GM12878 (cell line): ENCODE measurements at regions not wholly inside any gene's neighbourhood (a gene's known extent, or its start where the extent isn't known, plus 50 kb on each side); places are given as distances from the start of the nearest gene placed in this dataset.

Source experiments
- ATAC-seq: fragments of 200-7000 bp; cut with Tn5 transposase; 3 replicates; pipeline ENCODE4 v1.9.1; 2020; ENCODE audit warnings: mild to moderate bottlenecking, moderate library complexity
- BruUV-seq: library from RNA; stranded (reverse); fragments of 400-500 nt; replicated peaks from 2 replicates; lab custom pipeline; 2021; lab: Mats Ljungman, UMichigan
- CTCF ChIA-PET: fragments of 300-600 bp; sonication (Branson Sonifier 250); formaldehyde crosslinking; extraction: SDS; loops from one replicate; lab custom pipeline; 2021; ENCODE audit warnings: inconsistent platforms; lab: Yijun Ruan, JAX
- POLR2A ChIA-PET: fragments of 350-600 bp; formaldehyde crosslinking; extraction: SDS; loops from one replicate; lab custom pipeline; 2021; ENCODE audit warnings: inconsistent platforms; lab: Charles Lee
- RAD21 ChIA-PET: fragments of 300-600 bp; sonication (Branson Sonifier 250); formaldehyde crosslinking; loops from one replicate; lab custom pipeline; 2023; ENCODE audit warnings: antibody characterized with exemption; ENCODE audit not compliant: unreplicated experiment; lab: Charles Lee
- SMC1A ChIA-PET: fragments of 300-600 bp; sonication (Branson Sonifier 250); formaldehyde crosslinking; loops from one replicate; lab custom pipeline; 2023; ENCODE audit not compliant: unreplicated experiment, uncharacterized antibody; lab: Charles Lee
- DNase-seq: peaks from one replicate; pipeline ENCODE4 v3.0.0-alpha.2; 2011; ENCODE audit warnings: low read depth, low spot score
- FAIRE-seq: peaks from 3 replicates; lab custom pipeline; 2011; peaks lifted over from hg19 to GRCh38; lab: Jason Lieb, UNC
- H2AFZ ChIP-seq: 2 replicates; pipeline ENCODE4 v1.6.0; 2011; ENCODE audit warnings: low read depth, low read length, control low read depth; ENCODE audit not compliant: control insufficient read depth
- H3K27ac ChIP-seq: 2 replicates; pipeline ENCODE4 v1.5.1; 2011; ENCODE audit warnings: control low read depth; ENCODE audit not compliant: control insufficient read depth, insufficient read depth
- H3K27me3 ChIP-seq, 2 experiments: replicated peaks in 1 of 2; 2 replicates each; pipeline versions ENCODE4 v1.6.0 to v1.6.1; 2011; ENCODE audit warnings: low read length in 1 of 2; ENCODE audit not compliant: control insufficient read depth in 2 of 2, insufficient read depth in 2 of 2
- H3K36me3 ChIP-seq, 2 experiments: 2 replicates each; pipeline ENCODE4 v1.5.1; 2011; ENCODE audit warnings: low read length in 1 of 2; ENCODE audit not compliant: control insufficient read depth in 2 of 2, insufficient read depth in 2 of 2
- H3K4me1 ChIP-seq: 2 replicates; pipeline ENCODE4 v1.6.1; 2011; ENCODE audit warnings: mild to moderate bottlenecking, low read length, moderate library complexity, mixed read lengths; ENCODE audit not compliant: control insufficient read depth, insufficient read depth
- H3K4me2 ChIP-seq: 2 replicates; pipeline ENCODE4 v1.6.0; 2011; ENCODE audit warnings: control low read depth; ENCODE audit not compliant: control insufficient read depth, insufficient read depth
- H3K4me3 ChIP-seq: fragments of 200-600 bp; sonication (generic); 2 replicates; pipeline ENCODE4 v1.5.1; 2016
- H3K79me2 ChIP-seq: 2 replicates; pipeline ENCODE4 v1.6.0; 2011; ENCODE audit warnings: low read length; ENCODE audit not compliant: control insufficient read depth, insufficient read depth
- H3K9ac ChIP-seq: 2 replicates; pipeline ENCODE4 v1.8.0; 2011; ENCODE audit warnings: low read length, control low read depth, mixed read lengths; ENCODE audit not compliant: control insufficient read depth, insufficient read depth
- H3K9me3 ChIP-seq: replicated peaks from 3 replicates; pipeline ENCODE4 v1.5.1; 2011; ENCODE audit warnings: mild to moderate bottlenecking, low read length; ENCODE audit not compliant: control insufficient read depth, insufficient read depth
- H4K20me1 ChIP-seq: 2 replicates; pipeline ENCODE4 v1.6.0; 2011; ENCODE audit not compliant: control insufficient read depth, insufficient read depth
- BCLAF1 ChIP-seq: fragments of 450-650 bp; IDR thresholded peaks from 2 replicates; pipeline ENCODE4 v1.6.1; 2017; ENCODE audit warnings: antibody characterized with exemption, mild to moderate bottlenecking, moderate library complexity
- FOXK2 ChIP-seq: fragments of 450-650 bp; IDR thresholded peaks from 2 replicates; pipeline ENCODE4 v1.6.1; 2017; ENCODE audit warnings: mild to moderate bottlenecking, moderate library complexity
- GATAD2B ChIP-seq: fragments of 450-650 bp; conservative IDR thresholded peaks from 2 replicates; pipeline ENCODE4 v1.6.1; 2017; ENCODE audit warnings: low read depth, mild to moderate bottlenecking, moderate library complexity
- HDAC2 ChIP-seq: fragments of 200-600 bp; sonication (generic); IDR thresholded peaks from 2 replicates; pipeline ENCODE4 v1.6.1; 2017
- HDAC6 ChIP-seq: fragments of 200-600 bp; sonication (generic); IDR thresholded peaks from one replicate; pipeline ENCODE4 v1.8.0; 2017; ENCODE audit warnings: antibody characterized with exemption; ENCODE audit not compliant: unreplicated experiment
- MYB ChIP-seq: fragments of 150-350 bp; IDR thresholded peaks from 2 replicates; pipeline ENCODE4 v1.6.1; 2014; ENCODE audit warnings: mild to moderate bottlenecking, low read depth, low read length, borderline replicate concordance
- NKRF ChIP-seq: fragments of 450-650 bp; conservative IDR thresholded peaks from 2 replicates; pipeline ENCODE4 v1.6.1; 2017; ENCODE audit warnings: mild to moderate bottlenecking, moderate library complexity
- PAX5 ChIP-seq: IDR thresholded peaks from 2 replicates; pipeline ENCODE4 v1.6.1; 2011; ENCODE audit warnings: low read depth, low read length, borderline replicate concordance
- POLR2AphosphoS2 ChIP-seq: IDR thresholded peaks from 2 replicates; pipeline ENCODE4 v1.6.1; 2011; ENCODE audit warnings: low read depth, mild to moderate bottlenecking, low read length, improper control_type of control experiment, moderate library complexity
- POLR2AphosphoS5 ChIP-seq: IDR thresholded peaks from 2 replicates; pipeline ENCODE4 v1.6.1; 2011; ENCODE audit warnings: mild to moderate bottlenecking, low read length, inconsistent platforms
- TCF12 ChIP-seq: IDR thresholded peaks from 2 replicates; pipeline ENCODE4 v1.6.1; 2011; ENCODE audit warnings: low read depth, mild to moderate bottlenecking, low read length
- WRNIP1 ChIP-seq: IDR thresholded peaks from 2 replicates; pipeline ENCODE4 v1.6.1; 2011; ENCODE audit warnings: low read depth, low read length, improper control_type of control experiment, borderline replicate concordance
- WGBS: methylation state at CpG from one replicate; pipeline ENCODE4 v1.1.6; 2016; ENCODE audit warnings: low lambda C conversion rate; ENCODE audit not compliant: insufficient replicate concordance, insufficient coverage; ENCODE audit errors: missing lambda C conversion rate; 5-methylcytosine and 5-hydroxymethylcytosine counted together
- in situ Hi-C: fragments of 300-500 bp; cut with MboI; formaldehyde crosslinking; loops from 9 replicates; pipeline ENCODE4 v1.14.3; 2018; ENCODE audit warnings: mixed read lengths
- intact Hi-C: fragments of 100-400 bp; cut with micrococcal nuclease; formaldehyde crosslinking; loops from one replicate; pipeline ENCODE4 v1.14.2; 2022; ENCODE audit not compliant: unreplicated experiment
- TF ChIP-seq, protein P1 (sequence below): fragments of 450-650 bp; IDR thresholded peaks from 2 replicates; pipeline ENCODE4 v1.6.1; 2016; ENCODE audit warnings: mild to moderate bottlenecking, moderate library complexity, borderline replicate concordance

- Histone ChIP-seq H3K4me3 (no peak overlapping the region), H3K4me2 (no peak overlapping the region), H3K9me3 (no peaks in the 10 kb centered on the region), H3K4me1 (no peaks in the 10 kb centered on the region), H3K79me2 (no peaks in the 10 kb centered on the region), H4K20me1 (no peaks in the 10 kb centered on the region), H3K27me3 (no peaks in the 10 kb centered on the region; a peak in 1 of 4 replicates), H3K9ac (no peak overlapping the region), H3K36me3 (no peaks in the 10 kb centered on the region), H3K27ac (no peak overlapping the region), H2AFZ (no peak overlapping the region)
- DNase-seq (no peak), ATAC-seq (no peak), FAIRE-seq (no peak)
- POLR2A ChIA-PET: interaction anchor here (0.6 kb wide), 1 partner anchor 1284 kb away, joined by 3 read pairs; no protein-coding TSS in a partner anchor
- TF ChIP-seq PAX5: no peak
- no peak for TF ChIP-seq BCLAF1
- TF ChIP-seq WRNIP1: no peak
- no peak for TF ChIP-seq GATAD2B
- TF ChIP-seq, protein P1, sequence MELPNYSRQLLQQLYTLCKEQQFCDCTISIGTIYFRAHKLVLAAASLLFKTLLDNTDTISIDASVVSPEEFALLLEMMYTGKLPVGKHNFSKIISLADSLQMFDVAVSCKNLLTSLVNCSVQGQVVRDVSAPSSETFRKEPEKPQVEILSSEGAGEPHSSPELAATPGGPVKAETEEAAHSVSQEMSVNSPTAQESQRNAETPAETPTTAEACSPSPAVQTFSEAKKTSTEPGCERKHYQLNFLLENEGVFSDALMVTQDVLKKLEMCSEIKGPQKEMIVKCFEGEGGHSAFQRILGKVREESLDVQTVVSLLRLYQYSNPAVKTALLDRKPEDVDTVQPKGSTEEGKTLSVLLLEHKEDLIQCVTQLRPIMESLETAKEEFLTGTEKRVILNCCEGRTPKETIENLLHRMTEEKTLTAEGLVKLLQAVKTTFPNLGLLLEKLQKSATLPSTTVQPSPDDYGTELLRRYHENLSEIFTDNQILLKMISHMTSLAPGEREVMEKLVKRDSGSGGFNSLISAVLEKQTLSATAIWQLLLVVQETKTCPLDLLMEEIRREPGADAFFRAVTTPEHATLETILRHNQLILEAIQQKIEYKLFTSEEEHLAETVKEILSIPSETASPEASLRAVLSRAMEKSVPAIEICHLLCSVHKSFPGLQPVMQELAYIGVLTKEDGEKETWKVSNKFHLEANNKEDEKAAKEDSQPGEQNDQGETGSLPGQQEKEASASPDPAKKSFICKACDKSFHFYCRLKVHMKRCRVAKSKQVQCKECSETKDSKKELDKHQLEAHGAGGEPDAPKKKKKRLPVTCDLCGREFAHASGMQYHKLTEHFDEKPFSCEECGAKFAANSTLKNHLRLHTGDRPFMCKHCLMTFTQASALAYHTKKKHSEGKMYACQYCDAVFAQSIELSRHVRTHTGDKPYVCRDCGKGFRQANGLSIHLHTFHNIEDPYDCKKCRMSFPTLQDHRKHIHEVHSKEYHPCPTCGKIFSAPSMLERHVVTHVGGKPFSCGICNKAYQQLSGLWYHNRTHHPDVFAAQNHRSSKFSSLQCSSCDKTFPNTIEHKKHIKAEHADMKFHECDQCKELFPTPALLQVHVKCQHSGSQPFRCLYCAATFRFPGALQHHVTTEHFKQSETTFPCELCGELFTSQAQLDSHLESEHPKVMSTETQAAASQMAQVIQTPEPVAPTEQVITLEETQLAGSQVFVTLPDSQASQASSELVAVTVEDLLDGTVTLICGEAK: no peak
- no peak for TF ChIP-seq MYB
- no peak for TF ChIP-seq POLR2AphosphoS2
- TF ChIP-seq TCF12: no peak
- no peak for TF ChIP-seq FOXK2
- TF ChIP-seq HDAC2: no peak
- TF ChIP-seq NKRF: no peak
- no peak for TF ChIP-seq HDAC6
- TF ChIP-seq POLR2AphosphoS5: no peak
- 44% methylated on average over 3 of the region's 3 CpGs for WGBS
- SMC1A ChIA-PET: no interaction called here
- intact Hi-C loops: no loop called here
- in situ Hi-C loops: no loop called here
- RAD21 ChIA-PET: no interaction called here
- CTCF ChIA-PET: no interaction called here
- BruUV-seq: no TSS peak
These were observed 130.8 kb upstream of the LARP1 start for GRCh38 chr5:154624341-154624740.
